Hepatocyte (in vitro differentiated cells): ENCODE measurements at regions not wholly inside any gene's neighbourhood (a gene's known extent, or its start where the extent isn't known, plus 50 kb on each side); places are given as distances from the start of the nearest gene placed in this dataset.
"Not testable (repeated sequence)": the region's sequence is repeated elsewhere in the genome, so short reads cannot be mapped to it uniquely, and the experiment has no call there.

ENCODE experiments used
- CTCF ChIP-seq: fragments of 200-600 bp; sonication (generic); IDR thresholded peaks from 2 replicates; pipeline ENCODE4 v1.5.1; 2016; ENCODE audit warnings: antibody characterized with exemption, mild to moderate bottlenecking; ENCODE audit not compliant: poor library complexity
- EZH2 ChIP-seq: fragments of 200-600 bp; sonication (generic); IDR thresholded peaks from 2 replicates; pipeline ENCODE4 v1.6.1; 2016; ENCODE audit warnings: antibody characterized with exemption, mild to moderate bottlenecking, borderline replicate concordance

- TF ChIP-seq CTCF, EZH2: not testable (repeated sequence)
These were observed 50.1 kb upstream of the ADGRL1 start for GRCh38 chr19:14255902-14256649.
